ENCODE measurements at regions not wholly inside any gene's neighbourhood (a gene's known extent, or its start where the extent isn't known, plus 50 kb on each side); places are given as distances from the start of the nearest gene placed in this dataset.

GRCh38 chr11:116510166-116510565, 262.6 kb downstream of the BUD13 start:
- TF ChIP-seq CTCF (IDR thresholded peaks at IDR 0.05; ENCODE audit: low read depth, low read length, missing control alignments), result no peak
- no peak overlapping the region for H3K4me3 ChIP-seq (replicated peaks; ENCODE audit: low read depth, low read length)
- DNase-seq (ENCODE audit: extremely low read depth, low read depth), result no peak

DNA sequence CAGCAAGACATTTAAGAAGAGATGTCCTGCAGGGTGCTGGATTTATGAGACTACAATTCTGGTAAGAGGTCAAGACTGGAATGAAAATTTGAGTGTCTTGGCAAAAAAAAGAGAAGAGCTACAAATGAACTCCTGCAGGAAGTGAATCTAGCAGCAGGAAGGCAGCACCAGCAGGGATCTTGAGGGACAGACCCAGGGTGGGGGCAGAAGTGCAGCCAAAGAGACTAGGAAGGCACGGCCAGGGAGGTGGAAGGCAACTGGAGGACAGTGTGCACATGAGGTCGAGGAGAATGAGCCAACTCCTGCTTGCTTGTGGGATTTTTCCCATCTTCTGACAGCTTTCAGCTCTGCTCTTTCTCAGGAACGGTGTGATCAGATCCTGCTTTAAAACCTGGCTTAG, 263.2 kb downstream of the BUD13 start:
- no peak for DNase-seq (ENCODE audit: extremely low read depth, low read depth)

DNA sequence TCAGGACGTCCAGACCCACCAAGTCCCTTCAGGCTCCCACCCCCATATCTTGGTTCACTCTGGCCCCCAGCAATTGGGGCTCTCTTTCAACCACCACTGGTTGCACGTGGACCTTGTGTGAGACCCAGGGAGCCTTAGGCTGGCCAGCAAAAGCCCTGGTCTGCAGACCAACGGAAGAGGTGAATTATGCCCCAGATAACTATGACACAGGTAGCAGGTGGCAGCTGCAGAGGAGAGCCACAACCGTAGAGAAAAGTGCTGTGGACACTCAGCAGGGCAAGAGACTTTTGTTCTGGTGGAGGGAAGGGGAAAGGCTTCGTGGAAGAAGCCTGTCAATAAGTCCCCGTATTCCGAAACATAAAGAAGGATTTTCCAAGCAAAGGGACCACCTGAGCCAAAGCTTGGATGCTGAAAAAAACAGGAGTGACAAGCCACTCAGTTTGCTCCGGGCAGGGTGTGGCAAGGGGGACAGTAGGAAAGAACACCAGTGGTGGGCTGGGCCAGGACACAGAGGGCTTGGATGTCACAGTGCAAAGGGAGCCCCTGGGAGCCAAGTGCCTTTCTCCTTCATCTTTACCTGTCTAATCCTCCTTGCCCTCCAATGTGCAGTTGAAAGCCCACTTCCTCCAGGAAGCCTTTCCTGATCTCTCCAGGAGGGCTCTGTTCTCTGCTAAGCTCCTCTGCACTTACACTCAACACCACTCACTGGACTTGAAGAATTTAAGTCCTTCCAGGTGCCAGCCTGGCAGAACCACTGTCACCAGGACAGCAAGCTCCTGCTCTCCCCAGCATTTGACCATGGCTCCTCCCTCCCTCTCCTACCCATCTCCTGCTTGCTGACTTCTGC, 264.7 kb downstream of the BUD13 start:
- DNase-seq (ENCODE audit: extremely low read depth, low read depth), result no peak
- H3K4me3 ChIP-seq (replicated peaks; ENCODE audit: low read depth, low read length), result no peak overlapping the region
- TF ChIP-seq CTCF (IDR thresholded peaks at IDR 0.05; ENCODE audit: low read depth, low read length, missing control alignments), result no peak

More for the DNA sequence above, 263.2 kb downstream of the BUD13 start:
- no peak overlapping the region for H3K4me3 ChIP-seq (replicated peaks; ENCODE audit: low read depth, low read length)
- TF ChIP-seq CTCF (IDR thresholded peaks at IDR 0.05; ENCODE audit: low read depth, low read length, missing control alignments), result no peak

DNA sequence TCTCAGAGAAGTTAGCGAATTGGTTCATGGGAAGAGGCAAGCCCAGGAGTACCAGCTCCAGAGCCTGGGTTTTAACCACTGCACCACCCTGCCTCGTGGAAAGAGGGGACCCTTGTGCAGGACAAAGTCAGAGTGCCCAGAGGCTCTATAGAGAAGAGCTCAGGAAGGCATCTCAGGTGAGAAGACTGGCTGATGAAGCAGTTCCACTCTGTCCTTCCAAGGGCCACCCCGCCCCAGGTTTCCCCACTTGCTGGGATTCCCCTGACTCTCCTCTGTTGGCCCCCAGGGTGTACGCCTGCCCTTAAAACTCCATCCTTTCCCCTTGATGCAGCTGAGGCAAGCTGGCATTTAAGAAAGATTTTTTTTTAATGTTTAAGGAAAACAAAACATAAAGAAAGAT, 265.8 kb downstream of the BUD13 start:
- H3K4me3 ChIP-seq (replicated peaks; ENCODE audit: low read depth, low read length), result no peak overlapping the region
- DNase-seq (ENCODE audit: extremely low read depth, low read depth), result no peak
- TF ChIP-seq CTCF (IDR thresholded peaks at IDR 0.05; ENCODE audit: low read depth, low read length, missing control alignments), result no peak

GRCh38 chr11:116506263-116506825, 266.4 kb downstream of the BUD13 start:
- no peak overlapping the region for H3K4me3 ChIP-seq (replicated peaks; ENCODE audit: low read depth, low read length)
- no peak for DNase-seq (ENCODE audit: extremely low read depth, low read depth)
- no peak for TF ChIP-seq CTCF (IDR thresholded peaks at IDR 0.05; ENCODE audit: low read depth, low read length, missing control alignments)

DNA sequence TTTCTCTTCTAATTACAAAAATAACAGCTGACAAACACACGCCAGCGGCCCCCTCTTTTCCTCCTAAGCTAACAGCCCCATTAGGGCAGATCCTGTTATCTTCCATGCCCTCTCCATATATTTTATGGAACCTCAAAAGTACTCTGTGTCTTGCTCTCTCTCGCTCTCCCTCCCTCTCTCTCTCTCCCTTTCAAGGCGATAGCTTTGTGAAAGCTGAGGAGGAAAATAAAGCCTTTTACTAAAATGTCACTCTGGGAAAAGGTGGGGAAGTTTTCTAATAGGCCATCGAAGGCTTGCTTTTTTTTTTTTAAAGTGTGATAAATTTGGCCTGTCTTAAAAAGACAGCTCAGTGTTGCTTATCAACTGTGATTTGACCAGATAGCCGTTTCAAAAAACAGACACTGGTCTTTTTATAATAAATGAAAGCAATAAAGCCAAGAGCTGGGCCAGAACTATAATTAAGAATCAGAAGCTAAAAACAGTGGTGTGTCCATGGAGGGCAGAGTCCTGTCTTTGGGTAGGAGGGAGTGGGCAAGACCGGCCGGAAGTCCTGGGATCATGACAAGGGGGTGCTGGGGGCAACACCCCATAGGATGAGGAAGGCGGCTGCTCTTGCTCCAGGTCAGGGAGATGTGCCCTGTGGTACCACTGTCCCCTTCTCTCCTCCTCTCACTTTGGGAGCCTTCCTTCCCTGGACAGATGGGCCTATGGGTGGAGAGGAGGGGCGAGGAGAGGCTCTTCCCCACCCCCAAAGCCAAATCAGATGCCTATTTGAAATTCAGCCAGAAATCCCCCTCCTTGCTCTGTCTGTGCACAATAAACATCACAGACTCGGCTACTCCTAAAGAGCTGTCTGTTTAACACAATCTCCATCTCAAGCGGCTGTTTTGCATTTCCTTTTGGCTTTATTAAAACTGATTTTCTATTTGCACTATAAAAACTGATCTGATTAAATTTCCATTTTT, 267.2 kb downstream of the BUD13 start:
- no peak for TF ChIP-seq CTCF (IDR thresholded peaks at IDR 0.05; ENCODE audit: low read depth, low read length, missing control alignments)
- no peak for DNase-seq (ENCODE audit: extremely low read depth, low read depth)
- H3K4me3 ChIP-seq (replicated peaks; ENCODE audit: low read depth, low read length), result no peak overlapping the region
